ENCODE measurements at regions not wholly inside any gene's neighbourhood (a gene's known extent, or its start where the extent isn't known, plus 50 kb on each side); places are given as distances from the start of the nearest gene placed in this dataset.

DNA sequence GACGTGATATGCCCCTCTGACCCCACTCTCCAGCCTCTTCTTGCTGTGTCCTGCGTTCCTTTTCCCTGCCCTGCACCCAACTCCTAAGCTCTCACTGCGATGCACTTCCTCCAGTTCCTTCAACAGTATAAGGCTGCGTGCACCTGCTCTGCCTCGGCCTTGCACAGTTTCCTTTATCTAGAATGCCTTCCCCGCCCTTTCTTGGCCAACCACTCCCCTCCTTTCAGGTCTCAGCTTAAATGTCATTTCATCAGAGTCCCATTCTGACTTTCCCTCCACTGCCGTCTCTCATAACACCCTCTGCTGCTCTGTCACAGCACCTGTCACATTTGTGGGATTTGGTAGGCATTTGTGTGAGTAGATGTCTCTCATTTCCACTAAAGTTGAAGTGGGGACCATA is 58.4 kb upstream of the NEIL3 start:
- TF ChIP-seq CTCF (conservative IDR thresholded peaks at IDR 0.05; ENCODE audit: low read length) (no peak), EZH2phosphoT487 (IDR thresholded peaks at IDR 0.05; ENCODE audit: borderline replicate concordance, low read depth, low read length) (no peak)
